H1 (cell line): ENCODE measurements at regions not wholly inside any gene's neighbourhood (a gene's known extent, or its start where the extent isn't known, plus 50 kb on each side); places are given as distances from the start of the nearest gene placed in this dataset.

Experiments used
- BCL11A ChIP-seq, 2 experiments: IDR thresholded peaks; one replicate each; pipeline ENCODE4 v1.6.1; 2011; ENCODE audit warnings: low read depth in 2 of 2, low read length in 2 of 2, mild to moderate bottlenecking in 2 of 2
- NRF1 ChIP-seq: IDR thresholded peaks from 2 replicates; pipeline ENCODE4 v1.6.1; 2011; ENCODE audit warnings: mild to moderate bottlenecking, low read depth, low read length, improper control_type of control experiment
- POLR2A ChIP-seq, 2 experiments: IDR thresholded peaks; 1 replicate in 1 of 2; 2 replicates in 1 of 2; pipeline ENCODE4 v1.6.1; 2011; ENCODE audit warnings: low read depth in 2 of 2, low read length in 2 of 2, mild to moderate bottlenecking in 2 of 2; ENCODE audit errors: control extremely low read depth in 1 of 2
- SIX5 ChIP-seq: IDR thresholded peaks from 2 replicates; pipeline ENCODE4 v1.6.1; 2011; ENCODE audit warnings: mild to moderate bottlenecking, low read depth, low read length
- TBP ChIP-seq: IDR thresholded peaks from 2 replicates; pipeline ENCODE4 v1.6.1; 2011; ENCODE audit warnings: low read depth, low read length, improper control_type of control experiment
- TF ChIP-seq, protein P1 (sequence below): IDR thresholded peaks from 2 replicates; pipeline ENCODE4 v1.6.1; 2011; ENCODE audit warnings: low read length, improper control_type of control experiment

GRCh38 chr14:86373886-86374285 lies 843.9 kb downstream of the FLRT2 start (continued):
- TF ChIP-seq, protein P1, sequence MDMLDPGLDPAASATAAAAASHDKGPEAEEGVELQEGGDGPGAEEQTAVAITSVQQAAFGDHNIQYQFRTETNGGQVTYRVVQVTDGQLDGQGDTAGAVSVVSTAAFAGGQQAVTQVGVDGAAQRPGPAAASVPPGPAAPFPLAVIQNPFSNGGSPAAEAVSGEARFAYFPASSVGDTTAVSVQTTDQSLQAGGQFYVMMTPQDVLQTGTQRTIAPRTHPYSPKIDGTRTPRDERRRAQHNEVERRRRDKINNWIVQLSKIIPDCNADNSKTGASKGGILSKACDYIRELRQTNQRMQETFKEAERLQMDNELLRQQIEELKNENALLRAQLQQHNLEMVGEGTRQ: no peak
- TF ChIP-seq NRF1 (no peak), POLR2A (IDR thresholded peaks at IDR 0.05; ENCODE audit: control extremely low read depth in 1 of 2, low read depth in 2 of 2, low read length in 2 of 2) (no peak), SIX5 (no peak), BCL11A (IDR thresholded peaks at IDR 0.05; ENCODE audit: low read depth in 2 of 2, low read length in 2 of 2) (no peak), TBP (no peak)
